Left lobe of liver (tissue), 2 donors: ENCODE measurements at regions not wholly inside any gene's neighbourhood (a gene's known extent, or its start where the extent isn't known, plus 50 kb on each side); places are given as distances from the start of the nearest gene placed in this dataset.

Experiments used
- ATAC-seq: fragments of 200-7000 bp; cut with Tn5 transposase; one replicate; pipeline ENCODE4 v1.9.1; 2020; ENCODE audit warnings: mild to moderate bottlenecking, moderate library complexity
- DNase-seq: peaks from one replicate; pipeline ENCODE4 v3.0.0-alpha.2; 2020; ENCODE audit warnings: low spot score
- donor health status: DM: no; HTN: no; CAD: no; lungs with moderate emphysema.
- donor health status: DM: no; HTN: yes; CAD: no.

DNA sequence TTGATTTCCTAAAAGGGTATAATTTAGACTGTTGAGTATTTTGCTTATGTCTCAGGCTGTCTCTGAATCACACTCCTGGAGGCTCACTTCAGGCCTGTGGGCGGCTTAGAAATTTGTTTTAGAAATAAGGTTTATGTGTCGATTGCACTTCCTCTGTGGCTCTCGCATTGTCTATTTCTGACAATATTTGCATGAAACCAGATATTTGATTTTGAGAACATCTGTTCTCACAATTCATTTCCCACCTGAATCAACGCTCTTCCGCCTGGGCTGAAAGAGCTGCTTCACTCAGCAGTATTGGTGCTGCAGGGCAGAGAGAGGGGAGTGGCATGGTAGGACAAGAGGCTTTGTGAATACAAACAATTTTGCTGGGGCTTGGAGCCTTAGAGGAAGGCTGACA, 262.0 kb downstream of the ADRA2A start:
- DNase-seq: no peak
- ATAC-seq: no peak

DNA sequence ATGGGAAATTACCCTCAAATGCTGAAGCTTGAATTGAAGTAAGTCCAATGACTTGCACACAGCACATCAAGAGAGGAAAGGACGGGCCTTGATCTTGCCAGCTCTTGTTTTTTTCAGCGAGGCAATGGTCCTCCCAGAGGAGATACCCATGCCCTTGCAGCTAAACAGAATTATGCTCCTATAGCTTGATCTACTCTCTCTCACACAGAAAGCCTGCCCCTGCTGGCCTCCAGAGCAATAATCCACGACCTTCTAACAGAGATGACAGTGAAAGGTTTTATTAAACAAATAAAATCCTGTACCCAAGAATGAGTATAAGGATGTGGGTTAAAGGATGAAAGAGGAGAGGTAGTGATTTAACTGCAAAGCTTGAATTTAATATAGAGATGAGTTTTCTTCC, 268.0 kb downstream of the ADRA2A start:
- ATAC-seq: no peak

DNA sequence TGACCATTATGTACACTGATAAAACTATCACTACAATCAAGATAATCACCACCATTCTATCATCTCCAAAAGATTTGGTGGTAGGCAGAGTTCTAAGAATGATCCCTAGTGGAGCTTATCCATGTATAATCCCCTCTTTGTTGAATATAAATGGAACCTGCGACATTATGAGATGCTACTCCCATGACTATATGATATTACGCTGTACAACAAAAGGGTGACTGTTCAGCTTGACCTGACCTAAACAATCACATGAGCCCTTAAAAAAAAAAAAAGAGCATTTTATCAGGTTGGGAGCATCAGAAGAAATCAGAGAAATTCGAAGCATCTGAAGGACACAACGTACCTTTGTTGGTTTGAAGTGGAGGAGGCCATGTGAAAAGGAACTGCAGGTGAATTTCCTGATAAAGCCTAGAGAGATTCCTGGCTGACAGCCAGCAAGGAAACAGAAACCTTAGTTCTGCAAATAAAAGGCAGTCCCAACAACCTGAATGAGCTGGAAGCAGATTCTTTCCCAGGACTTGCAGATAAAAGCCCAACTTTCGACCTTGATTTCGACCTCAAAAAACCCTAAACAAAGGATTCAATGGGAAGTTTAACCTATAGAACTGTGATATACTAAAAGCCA, 270.7 kb downstream of the ADRA2A start:
- DNase-seq (no peak), ATAC-seq (no peak)

More for the DNA sequence above, 268.0 kb downstream of the ADRA2A start:
- no peak for DNase-seq

DNA sequence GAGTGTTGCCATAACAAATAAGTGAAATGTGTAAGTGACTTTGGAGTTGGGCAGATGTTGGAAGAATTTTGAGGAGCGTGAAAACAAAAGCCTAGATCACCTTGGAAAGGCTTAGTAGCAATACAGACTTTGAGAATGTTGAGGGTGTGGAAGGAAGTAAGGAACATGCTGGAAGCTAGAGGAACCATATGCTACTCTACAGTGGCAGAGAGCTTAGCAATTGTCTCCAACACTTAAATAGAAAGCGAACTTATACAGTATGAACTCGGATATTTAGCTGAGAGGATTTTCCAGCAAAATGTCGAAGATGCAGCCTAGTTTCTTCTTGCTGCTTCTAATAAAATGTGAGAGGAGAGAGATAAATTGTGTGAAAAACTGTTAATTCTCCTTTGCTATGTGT, 271.2 kb downstream of the ADRA2A start:
- ATAC-seq: no peak
- no peak for DNase-seq

DNA sequence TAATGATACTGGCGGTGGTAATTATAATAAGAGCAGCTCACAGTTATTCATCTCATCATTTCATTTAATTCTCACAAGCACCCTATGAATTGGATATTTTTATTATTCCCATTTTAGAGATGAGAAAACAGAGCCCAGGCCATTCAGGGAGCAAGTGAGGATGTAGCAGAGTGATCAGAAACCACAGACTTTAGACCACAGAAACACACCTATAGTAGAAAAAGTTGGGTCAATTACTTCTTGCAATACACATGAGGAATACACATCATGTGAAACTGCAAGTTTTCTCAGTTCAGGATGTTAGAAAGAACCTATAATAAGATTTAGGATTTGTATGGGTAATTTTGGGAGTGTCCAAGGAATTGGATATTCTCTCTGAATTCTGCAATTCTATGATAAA, 278.0 kb downstream of the ADRA2A start:
- ATAC-seq (no peak), DNase-seq (no peak)

DNA sequence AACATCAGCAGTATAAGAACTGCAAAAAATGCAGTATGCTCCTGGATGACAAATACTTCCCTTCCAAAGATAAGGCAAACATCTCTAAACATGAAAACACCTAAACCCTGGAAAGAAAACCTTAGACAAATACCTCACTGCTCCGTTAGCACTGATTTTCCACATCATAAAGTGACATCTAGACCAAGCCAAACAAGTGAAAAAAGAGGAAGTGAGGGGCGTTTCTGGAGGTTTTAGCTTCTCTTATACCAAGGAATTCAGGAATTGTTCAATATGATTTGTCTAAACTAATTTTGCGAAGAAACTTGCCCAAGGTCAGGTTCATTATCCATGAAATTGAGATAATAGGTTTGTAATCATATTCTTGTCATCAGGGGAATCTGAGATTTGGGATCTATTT, 279.7 kb downstream of the ADRA2A start:
- DNase-seq: no peak
- ATAC-seq: no peak

DNA sequence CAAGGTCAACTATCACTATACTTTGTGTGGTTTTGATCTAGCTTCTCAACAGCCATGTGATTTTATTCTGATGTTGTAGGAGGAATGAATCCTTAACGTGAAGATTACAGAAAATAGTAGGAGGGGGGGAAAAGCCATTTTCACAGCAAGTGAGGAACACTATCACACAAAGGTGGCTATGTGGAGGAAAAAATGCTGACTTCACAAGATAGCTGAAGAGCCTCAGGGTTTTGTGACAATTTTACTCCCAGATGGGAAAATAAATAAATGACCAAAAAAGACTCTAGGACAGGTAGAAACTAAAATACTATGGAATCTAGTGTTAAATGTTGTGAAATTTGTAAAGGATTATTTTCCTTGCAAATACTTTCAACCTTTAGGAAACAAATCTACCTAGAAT, 281.0 kb downstream of the ADRA2A start:
- ATAC-seq: no peak
- DNase-seq: no peak

DNA sequence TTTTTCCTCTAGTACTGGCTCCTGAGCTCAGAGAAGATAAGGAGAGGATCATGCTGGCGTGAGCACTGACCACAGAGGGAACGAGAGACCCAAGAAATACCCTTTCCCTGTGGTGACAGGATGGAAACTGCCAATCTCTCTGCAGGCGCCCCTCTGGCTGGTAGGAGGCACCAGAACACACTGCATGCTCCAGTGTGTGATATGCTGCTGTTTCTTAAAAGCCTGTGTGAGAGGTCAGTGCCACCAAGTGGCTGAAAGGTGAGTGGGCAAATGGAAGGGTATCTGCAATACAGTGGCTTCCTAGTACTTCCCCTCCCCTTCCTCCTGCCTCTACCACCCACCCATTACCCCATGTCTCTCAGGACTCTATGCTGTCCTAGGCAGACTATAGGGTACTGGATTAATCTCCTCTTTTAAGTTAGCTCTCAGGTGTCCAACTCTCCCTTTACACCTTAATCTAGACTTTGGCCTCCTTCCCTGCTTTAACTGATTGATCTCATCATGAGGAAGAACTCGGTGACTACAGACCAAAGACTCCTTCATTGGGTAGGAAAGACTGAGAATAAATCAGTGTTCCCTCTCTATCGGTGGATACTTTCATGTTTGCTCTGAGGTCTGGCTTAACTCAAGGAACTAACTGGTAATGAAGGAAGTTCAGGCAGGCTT, 283.6 kb downstream of the ADRA2A start:
- DNase-seq (peak; percentile 44), ATAC-seq (peak; percentile 99)

DNA sequence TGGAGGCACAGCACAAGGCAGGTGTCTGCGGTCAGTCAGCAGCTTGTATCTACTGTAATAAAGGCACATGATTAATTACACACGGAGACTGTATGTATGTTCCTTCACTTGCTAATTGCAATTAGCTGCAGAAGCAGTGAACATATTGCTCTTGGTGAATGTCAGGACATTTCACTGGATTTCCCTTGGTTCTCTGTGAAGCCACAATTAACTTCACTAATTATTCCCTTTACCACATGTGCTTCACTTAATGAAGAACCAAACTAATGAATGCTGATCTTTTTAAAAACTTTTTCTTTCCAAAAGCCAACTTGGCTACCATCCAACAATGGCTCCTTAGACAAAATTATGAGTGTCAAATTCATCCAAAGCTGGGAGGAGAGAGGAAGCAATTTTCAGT, 290.7 kb downstream of the ADRA2A start:
- DNase-seq: no peak
- no peak for ATAC-seq

DNA sequence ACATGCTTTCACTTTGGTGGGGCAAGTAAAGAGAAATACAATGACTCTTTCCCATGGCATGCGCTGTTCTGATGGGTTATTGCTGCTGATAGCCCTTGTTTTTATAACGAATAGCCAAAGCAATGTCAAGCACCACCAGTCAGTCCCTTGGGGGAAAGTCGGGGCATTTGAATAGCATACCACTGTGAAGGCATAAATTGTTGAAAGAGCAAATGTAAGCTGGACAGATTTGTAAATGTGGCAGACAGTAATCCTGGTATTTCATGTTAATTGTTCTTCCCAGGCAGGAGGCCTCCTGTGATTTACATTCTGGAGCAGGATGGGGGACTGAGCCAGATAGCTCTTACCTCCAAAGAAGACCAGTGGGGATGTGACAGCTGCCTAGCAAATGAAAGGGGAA, 293.3 kb downstream of the ADRA2A start:
- no peak for DNase-seq
- no peak for ATAC-seq

DNA sequence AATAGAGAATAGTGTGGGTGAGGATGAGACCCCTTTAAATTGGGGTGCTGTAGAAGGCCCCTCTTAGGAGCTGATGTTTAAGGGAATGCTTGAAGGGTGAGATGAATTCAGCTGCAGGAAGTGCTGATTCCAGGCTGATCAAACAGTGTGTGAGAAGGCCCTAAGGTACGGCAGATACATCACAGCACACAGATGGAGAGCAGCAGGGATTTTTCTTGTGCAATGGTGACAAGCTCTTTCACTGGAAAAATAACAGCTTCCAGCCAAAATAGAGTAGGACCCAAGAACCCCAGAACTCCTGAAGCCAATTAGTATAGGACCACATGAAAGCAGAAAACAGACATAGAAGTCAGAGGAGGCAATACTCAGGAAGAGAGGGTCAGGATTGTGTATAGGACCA, 296.9 kb downstream of the ADRA2A start:
- DNase-seq (no peak), ATAC-seq (no peak)

DNA sequence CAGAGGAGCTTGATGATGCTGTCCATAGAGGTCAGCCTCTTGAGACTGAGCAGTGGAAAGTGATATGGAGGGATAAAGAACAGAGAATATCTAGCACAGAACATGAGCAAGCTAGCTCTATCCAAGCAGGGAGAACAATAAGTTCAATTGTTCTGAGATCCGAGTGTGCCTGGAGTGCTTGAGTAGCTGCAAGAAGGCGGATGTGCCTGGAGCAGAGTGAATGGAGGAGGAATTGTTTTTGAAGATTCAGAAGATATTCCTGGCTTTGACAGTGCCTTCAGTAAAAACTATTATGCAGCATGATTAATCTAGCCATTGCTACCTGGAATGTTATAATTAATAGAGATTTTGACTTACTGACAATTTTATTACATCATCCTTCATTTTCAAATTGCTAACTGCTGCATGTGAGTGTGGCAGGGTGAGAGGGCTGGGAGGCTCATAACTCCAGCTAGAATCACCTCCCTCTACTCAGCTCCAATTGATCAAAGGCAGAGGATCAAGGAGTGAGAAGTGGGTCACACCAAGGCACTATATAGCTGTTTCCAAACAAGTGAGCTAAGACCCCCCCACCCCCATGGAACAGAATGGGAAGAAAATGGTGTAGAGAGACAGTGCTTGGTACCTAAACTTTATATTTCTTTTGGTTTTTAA, 302.8 kb downstream of the ADRA2A start:
- DNase-seq (no peak), ATAC-seq (no peak)

DNA sequence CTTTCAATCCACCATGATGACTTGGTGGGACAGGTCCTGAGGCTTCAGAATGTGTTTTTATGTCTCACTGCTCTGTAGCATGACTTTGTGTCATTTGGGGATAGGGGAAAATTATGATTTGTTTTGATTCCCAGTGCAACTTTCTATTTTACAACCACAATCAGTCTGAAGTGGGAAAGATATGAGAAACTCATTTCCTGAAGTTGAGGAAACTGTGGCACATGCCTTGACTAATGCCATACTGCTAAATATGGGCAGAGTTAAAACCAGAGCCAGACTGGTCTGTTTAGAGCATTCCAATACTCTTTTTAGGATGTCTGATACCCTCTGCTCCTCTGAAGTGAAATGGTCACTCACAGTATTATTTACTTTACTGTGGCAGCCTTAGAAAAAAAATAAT, 307.7 kb downstream of the ADRA2A start:
- ATAC-seq: no peak
- no peak for DNase-seq

DNA sequence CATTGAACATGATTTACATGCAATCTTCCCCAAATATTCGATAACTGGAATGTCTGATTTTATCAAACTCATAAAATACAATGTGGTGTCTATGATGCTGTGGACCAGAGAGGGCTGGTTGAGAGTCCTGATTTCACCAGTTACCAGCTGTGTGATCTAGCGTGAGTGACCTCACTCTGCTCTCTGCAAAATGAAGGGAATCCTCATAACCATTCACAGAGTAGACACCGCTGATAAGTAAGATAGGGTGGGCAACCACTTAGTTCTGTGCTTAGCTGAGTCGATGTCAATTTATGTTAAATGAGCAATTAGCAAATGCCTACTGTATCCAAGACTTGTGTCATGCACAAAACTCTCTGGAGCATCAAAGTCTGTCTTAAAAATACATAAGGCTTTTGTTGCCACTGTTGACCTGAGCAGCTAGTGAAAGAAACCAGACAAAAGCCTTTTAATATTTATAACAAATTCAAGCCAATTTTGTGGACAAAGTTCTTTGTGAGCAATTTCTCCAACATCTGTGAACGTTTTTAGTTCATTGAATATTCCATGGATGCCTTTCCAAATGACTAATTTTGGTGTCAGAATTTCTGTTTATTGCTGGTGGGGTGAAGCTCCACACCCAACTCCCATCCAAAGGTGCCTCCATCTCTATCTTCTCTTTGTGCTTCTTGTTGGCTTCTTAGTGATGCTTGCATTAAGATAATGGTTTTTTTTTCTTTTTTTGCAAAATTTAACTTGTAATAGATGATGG, 314.2 kb downstream of the ADRA2A start:
- ATAC-seq (no peak), DNase-seq (no peak)

DNA sequence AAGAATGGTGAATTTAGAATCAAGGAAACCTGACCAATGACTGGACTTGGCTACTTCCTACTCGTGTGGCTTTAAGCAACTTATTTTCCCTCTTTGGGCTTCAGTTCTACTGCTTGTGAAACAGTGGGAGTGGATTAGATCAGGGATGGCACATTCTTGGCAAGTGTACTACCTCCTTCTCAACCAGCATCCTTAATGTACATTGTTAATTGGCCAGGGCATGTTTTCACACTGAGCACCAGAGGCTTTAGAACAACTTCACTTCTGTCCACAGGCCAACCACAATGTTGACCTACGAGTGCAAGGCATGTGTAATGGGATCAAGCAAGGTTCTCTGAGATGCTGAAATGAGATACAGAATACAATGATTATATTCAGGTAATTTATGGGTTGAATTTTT, 315.3 kb downstream of the ADRA2A start:
- ATAC-seq: no peak

DNA sequence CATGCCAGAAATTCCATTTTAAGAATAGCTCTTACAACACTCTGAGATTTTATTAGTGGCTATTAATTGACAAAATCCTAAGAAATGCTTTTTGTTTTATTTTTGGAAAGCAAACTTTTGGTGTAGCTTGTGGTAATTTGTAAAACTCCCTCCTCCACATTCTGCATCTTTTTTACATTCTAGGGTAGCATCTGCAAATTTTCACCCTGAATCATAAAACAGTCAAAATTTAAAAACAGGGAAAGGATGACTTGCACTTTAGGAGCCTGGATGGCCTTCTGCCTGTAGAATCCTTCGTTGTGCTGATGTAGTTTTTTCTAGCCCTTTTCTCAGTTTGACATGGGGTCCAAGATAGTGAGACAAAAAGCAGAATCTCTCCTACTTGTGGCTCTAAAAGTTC, 316.1 kb downstream of the ADRA2A start:
- no peak for DNase-seq
- ATAC-seq: no peak

More for the DNA sequence above, 315.3 kb downstream of the ADRA2A start:
- no peak for DNase-seq

DNA sequence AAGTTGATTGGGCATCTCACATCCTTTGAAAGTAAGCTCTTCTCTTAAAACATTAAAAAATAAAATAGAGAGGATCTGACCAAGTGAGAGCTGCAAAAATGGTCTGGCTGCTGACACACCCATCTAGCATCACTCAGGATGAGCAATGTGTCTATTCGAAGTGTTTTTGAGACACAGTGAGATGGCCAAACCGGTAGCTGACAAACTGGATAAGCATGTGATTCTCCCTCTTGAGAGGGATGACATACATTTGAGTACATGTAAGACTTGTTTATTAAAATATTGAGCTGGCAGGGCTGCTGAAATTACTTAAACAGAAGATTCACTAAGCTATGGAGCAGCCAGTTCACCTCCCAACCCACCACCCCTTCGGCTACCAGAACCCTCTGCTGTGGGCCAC, 333.9 kb downstream of the ADRA2A start:
- DNase-seq (no peak), ATAC-seq (no peak)

DNA sequence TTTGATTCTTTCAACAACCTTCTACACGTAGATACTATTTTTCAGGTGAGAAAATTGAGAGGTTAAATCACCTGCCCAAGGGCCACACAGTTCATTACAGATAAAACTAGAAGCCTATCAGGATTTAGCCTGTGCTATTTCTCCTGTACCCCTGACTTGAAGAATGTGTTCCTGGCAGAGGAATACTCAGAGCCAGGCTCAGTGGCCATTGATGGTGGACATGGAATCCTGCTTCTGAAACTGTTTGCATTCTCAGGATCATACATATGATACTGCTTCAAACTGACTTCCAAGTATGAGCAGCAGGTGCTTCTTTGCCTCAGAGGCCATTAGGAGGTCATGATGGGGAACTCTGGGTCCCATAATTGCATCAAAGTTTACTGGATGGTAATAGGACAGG, 348.6 kb downstream of the ADRA2A start:
- no peak for ATAC-seq
- DNase-seq: no peak

DNA sequence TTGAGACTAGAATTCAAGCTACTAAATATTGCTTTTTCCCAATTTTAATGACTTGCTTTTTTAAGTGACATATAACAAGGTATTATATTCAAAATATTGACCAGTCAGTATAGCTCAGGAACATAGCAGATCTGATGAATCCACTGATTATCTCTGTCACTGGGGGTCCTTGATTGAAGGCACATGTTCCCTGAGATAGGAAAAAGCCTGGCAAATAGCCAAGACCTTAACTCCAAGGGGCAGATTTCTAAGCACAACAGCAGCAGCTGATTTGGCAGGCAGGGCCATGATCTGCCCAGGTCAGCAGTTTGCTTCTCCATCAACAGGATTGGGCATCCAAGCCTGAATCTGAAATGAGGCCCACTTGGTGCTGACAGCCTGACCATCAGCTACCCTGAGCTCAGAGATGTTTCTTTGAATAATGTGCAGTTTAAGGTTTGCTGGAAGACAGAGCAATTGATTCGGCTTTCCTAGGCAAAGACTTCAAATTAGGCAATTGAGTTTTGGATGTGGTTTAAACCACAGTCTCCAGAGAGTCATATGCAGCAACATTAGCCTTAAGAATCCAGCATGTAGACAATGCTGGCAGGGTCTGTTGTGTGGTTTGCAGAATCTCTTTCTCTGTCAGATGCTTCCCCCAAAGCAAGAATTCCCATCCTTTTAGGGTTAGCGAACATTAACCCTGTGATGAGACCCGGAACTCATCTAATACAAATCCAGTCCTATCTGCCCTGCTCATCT, 352.6 kb downstream of the ADRA2A start:
- no peak for ATAC-seq

DNA sequence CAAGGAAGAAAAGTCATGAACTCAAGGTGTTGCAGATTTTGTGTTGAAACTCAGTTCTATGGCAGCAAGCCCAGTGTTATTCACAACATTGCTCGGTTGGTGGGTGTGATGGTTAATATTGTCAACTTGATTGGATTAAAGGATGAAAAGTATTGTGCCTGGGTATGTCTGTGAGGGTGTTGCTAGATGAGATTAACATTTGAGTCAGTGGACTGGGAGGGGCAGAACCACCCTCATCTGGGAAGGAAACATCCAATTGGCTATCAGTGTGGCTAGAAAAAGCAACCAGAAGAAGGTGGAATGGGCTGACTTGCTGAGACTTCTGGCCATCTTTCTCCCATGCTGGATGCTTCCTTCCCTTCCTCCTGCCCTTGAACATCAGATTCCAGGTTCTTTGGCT, 353.2 kb downstream of the ADRA2A start:
- no peak for DNase-seq
- ATAC-seq: no peak

More for the DNA sequence above, 352.6 kb downstream of the ADRA2A start:
- DNase-seq: no peak

DNA sequence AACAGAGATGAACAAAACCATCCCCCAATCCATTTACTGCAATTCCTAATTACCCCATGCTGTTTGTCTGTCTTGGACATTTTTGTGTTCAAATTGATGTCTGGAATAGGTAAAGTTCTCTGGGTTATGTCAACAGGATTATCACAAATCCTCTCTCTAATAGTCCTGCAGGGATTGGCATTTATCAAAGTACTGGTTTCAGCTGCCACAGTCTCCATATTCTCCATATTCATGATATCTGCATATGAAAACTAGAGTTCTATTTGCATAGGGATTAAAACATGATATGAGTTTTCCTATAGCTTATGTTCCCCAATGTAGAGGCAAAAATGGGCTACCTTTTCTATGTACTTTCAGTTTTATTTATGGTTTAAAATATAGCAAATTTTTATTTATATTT, 355.8 kb downstream of the ADRA2A start:
- ATAC-seq: no peak
- no peak for DNase-seq
